MCF 10A (cell line): ENCODE measurements at regions not wholly inside any gene's neighbourhood (a gene's known extent, or its start where the extent isn't known, plus 50 kb on each side); places are given as distances from the start of the nearest gene placed in this dataset.

Source experiments
- BruUV-seq: library from RNA; stranded (reverse); fragments of 400-500 nt; replicated peaks from 2 replicates; lab custom pipeline; 2021; lab: Mats Ljungman, UMichigan
- CTCF ChIA-PET: fragments of 300-600 bp; sonication (Branson Sonifier 250); formaldehyde crosslinking; extraction: SDS; loops from one replicate; lab custom pipeline; 2021; ENCODE audit warnings: antibody characterized with exemption, inconsistent platforms; lab: Yijun Ruan, JAX
- POLR2A ChIA-PET: fragments of 300-600, 350-650 bp; sonication (Branson Sonifier 250); formaldehyde crosslinking; extraction: SDS; loops from one replicate; lab custom pipeline; 2020; ENCODE audit warnings: antibody characterized with exemption, inconsistent platforms; lab: Yijun Ruan, JAX
- DNase-seq: peaks from one replicate; pipeline ENCODE4 v3.0.0-alpha.2; 2018; ENCODE audit not compliant: unreplicated experiment
- H3K27ac Mint-ChIP-seq: one replicate; pipeline ENCODE4 v1.8.0; 2022; ENCODE audit warnings: mild to moderate bottlenecking, low read depth, mixed read lengths; ENCODE audit not compliant: unreplicated experiment
- H3K27me3 Mint-ChIP-seq: one replicate; pipeline ENCODE4 v1.8.0; 2022; ENCODE audit warnings: mixed read lengths; ENCODE audit not compliant: insufficient read depth, unreplicated experiment
- H3K36me3 Mint-ChIP-seq: one replicate; pipeline ENCODE4 v1.8.0; 2022; ENCODE audit warnings: mild to moderate bottlenecking, moderate library complexity, mixed read lengths; ENCODE audit not compliant: insufficient read depth, unreplicated experiment
- H3K4me1 Mint-ChIP-seq: one replicate; pipeline ENCODE4 v1.8.0; 2022; ENCODE audit warnings: mixed read lengths; ENCODE audit not compliant: insufficient read depth, unreplicated experiment
- H3K4me3 Mint-ChIP-seq: one replicate; pipeline ENCODE4 v1.8.0; 2022; ENCODE audit warnings: mild to moderate bottlenecking, moderate library complexity, mixed read lengths; ENCODE audit not compliant: unreplicated experiment
- H3K9me3 Mint-ChIP-seq: one replicate; pipeline ENCODE4 v1.8.0; 2022; ENCODE audit warnings: mixed read lengths; ENCODE audit not compliant: unreplicated experiment
- intact Hi-C: fragments of 100-400 bp; cut with micrococcal nuclease; formaldehyde crosslinking; loops from 2 replicates; pipeline ENCODE4 v1.14.1; 2022
- TF ChIP-seq, protein P1 (sequence below): fragments of 200-600 bp; IDR thresholded peaks from one replicate; pipeline ENCODE4 v1.8.0; 2022; ENCODE audit warnings: antibody characterized with exemption, mild to moderate bottlenecking; ENCODE audit not compliant: unreplicated experiment

DNA sequence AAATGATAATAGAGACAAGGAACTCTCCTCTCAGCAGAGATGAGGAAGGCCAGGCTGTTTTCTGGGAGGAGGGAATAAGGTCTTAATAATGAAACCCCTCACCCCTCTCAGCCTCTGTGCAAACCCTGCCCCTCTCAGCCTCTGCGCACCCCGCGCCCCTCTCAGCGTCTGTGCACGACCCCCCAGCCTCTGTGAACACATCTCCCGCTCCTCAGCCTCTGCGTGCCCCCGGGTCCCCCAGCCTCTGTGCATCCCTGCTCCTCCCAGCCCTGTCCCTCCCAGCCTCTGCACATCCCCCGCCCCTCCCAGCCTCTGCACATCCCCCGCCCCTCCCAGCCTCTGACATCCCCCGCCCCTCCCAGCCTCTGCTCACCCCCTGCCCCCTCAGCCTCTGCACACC is 837.8 kb downstream of the TBC1D22A start:
- Mint-ChIP-seq H3K27ac (no peak overlapping the region), H3K36me3 (peaks cover 7% of the 10 kb centered on the region), H3K27me3 (peaks cover 16% of the 10 kb centered on the region), H3K4me3 (no peak overlapping the region), H3K9me3 (no peaks in the 10 kb centered on the region), H3K4me1 (peaks cover 8% of the 10 kb centered on the region)
- CTCF ChIA-PET = interaction anchor here (1.0 kb wide), 1 partner anchor 15 kb away, joined by 3 read pairs; no protein-coding TSS in a partner anchor
- intact Hi-C loops = no loop called here
- TF ChIP-seq, protein P1, sequence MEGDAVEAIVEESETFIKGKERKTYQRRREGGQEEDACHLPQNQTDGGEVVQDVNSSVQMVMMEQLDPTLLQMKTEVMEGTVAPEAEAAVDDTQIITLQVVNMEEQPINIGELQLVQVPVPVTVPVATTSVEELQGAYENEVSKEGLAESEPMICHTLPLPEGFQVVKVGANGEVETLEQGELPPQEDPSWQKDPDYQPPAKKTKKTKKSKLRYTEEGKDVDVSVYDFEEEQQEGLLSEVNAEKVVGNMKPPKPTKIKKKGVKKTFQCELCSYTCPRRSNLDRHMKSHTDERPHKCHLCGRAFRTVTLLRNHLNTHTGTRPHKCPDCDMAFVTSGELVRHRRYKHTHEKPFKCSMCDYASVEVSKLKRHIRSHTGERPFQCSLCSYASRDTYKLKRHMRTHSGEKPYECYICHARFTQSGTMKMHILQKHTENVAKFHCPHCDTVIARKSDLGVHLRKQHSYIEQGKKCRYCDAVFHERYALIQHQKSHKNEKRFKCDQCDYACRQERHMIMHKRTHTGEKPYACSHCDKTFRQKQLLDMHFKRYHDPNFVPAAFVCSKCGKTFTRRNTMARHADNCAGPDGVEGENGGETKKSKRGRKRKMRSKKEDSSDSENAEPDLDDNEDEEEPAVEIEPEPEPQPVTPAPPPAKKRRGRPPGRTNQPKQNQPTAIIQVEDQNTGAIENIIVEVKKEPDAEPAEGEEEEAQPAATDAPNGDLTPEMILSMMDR = no peak
- BruUV-seq = no TSS peak
- POLR2A ChIA-PET = no interaction called here
- DNase-seq = no peak

DNA sequence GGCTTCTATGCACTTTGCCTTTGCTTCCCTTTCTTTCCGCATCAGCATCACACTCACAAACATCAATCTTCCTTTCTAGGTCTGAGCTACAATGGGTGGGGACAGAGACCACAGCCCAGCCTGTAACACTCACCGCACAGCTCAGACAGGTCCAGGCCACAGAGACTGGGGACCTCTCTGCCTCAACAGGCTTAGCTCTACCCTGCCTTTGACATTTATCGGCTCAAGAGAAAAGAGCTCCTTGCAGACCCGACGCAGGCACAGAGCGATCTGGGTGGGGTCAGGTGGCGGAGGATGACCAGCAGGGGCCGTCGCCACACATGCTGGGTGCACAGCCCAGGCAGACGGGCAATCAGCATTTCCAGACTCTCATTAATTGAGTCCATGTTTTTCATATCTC is 837.3 kb downstream of the TBC1D22A start:
- H3K36me3 Mint-ChIP-seq = peaks cover 7% of the 10 kb centered on the region
- no peak overlapping the region for H3K27ac Mint-ChIP-seq
- no peaks in the 10 kb centered on the region for H3K9me3 Mint-ChIP-seq
- POLR2A ChIA-PET = no interaction called here
- H3K4me1 Mint-ChIP-seq = peaks cover 8% of the 10 kb centered on the region
- H3K4me3 Mint-ChIP-seq = no peak overlapping the region
- no TSS peak for BruUV-seq
- CTCF ChIA-PET = interaction anchor here (1.0 kb wide), 1 partner anchor 14 kb away, joined by 3 read pairs; no protein-coding TSS in a partner anchor
- TF ChIP-seq, protein P1 = no peak
- intact Hi-C loops = no loop called here
- DNase-seq = no peak
- H3K27me3 Mint-ChIP-seq = peaks cover 11% of the 10 kb centered on the region

DNA sequence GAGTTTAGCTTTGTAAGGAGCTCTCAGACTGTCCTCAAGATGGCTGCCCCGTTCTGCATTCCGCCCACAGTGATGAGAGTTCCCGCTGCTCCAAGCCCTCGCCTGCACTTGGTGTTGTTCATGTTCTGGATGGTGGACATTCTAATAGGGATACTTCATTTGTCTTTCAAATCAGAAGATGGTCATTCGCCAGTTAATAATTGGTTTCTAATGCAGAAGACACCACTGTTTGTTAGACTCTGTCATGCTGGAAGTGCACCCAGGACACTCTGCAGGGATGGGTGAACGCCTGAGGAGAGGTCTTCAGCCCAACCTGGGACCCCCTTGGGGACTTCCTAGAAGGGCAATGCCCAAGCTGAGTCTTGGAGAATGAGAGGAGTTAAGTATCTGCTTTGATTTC is 836.4 kb downstream of the TBC1D22A start:
- TF ChIP-seq, protein P1 = no peak
- no peak for DNase-seq
- peaks cover 8% of the 10 kb centered on the region for H3K4me1 Mint-ChIP-seq
- no TSS peak for BruUV-seq
- peaks cover 9% of the 10 kb centered on the region for H3K27me3 Mint-ChIP-seq
- intact Hi-C loops = no loop called here
- no peak overlapping the region for H3K4me3 Mint-ChIP-seq
- CTCF ChIA-PET = interaction anchor here (0.6 kb wide), 1 partner anchor 13 kb away, joined by 5 read pairs; no protein-coding TSS in a partner anchor
- no peaks in the 10 kb centered on the region for H3K9me3 Mint-ChIP-seq
- H3K36me3 Mint-ChIP-seq = peaks cover 7% of the 10 kb centered on the region
- POLR2A ChIA-PET = no interaction called here
- H3K27ac Mint-ChIP-seq = no peak overlapping the region

DNA sequence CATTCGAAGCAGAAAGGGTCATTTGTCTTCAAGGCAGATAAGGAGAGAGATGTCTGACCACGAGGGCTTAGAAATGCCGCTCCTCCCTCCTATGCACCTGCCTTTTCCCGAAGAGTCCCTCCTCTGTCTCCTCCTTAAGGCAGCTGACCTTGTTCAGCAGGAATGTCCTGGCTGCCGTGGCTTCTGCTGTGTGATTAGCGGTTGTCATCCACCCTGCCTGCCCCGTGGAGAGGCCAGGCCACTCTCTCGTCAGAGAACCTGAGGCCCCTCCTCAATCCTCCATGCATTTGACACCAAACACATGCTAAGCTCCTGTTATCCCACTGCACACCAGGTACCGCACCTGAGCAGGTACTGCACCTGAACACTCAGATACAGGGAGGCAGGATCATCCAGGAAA is 834.6 kb downstream of the TBC1D22A start:
- CTCF ChIA-PET = interaction anchor here (0.6 kb wide), 1 partner anchor 668 kb away, joined by 4 read pairs; no protein-coding TSS in a partner anchor

More for the DNA sequence above, 834.6 kb downstream of the TBC1D22A start:
- Mint-ChIP-seq H3K27me3 (peaks cover 9% of the 10 kb centered on the region), H3K9me3 (no peaks in the 10 kb centered on the region), H3K27ac (no peak overlapping the region), H3K4me3 (no peak overlapping the region), H3K36me3 (peaks cover 7% of the 10 kb centered on the region), H3K4me1 (peaks cover 8% of the 10 kb centered on the region)
- no peak for DNase-seq
- no TSS peak for BruUV-seq
- intact Hi-C loops = no loop called here
- POLR2A ChIA-PET = no interaction called here
- TF ChIP-seq, protein P1 = no peak
